AG09309 (cell line): ENCODE measurements at regions not wholly inside any gene's neighbourhood (a gene's known extent, or its start where the extent isn't known, plus 50 kb on each side); places are given as distances from the start of the nearest gene placed in this dataset.

Source experiments
- DNase-seq: peaks from one replicate; pipeline ENCODE4 v3.0.0-alpha.2; 2010; ENCODE audit warnings: low read depth
- H3K4me3 ChIP-seq: 2 replicates; pipeline ENCODE4 v1.5.1; 2011; ENCODE audit warnings: mild to moderate bottlenecking, low read depth, low read length, moderate library complexity; ENCODE audit not compliant: control insufficient read depth
- CTCF ChIP-seq: IDR thresholded peaks from 2 replicates; pipeline ENCODE4 v1.5.1; 2011; ENCODE audit warnings: mild to moderate bottlenecking, low read depth, low read length, inconsistent platforms; ENCODE audit not compliant: insufficient read depth, control insufficient read depth; ENCODE audit errors: missing control alignments

GRCh38 chr6:55019591-55019990 lies 154.7 kb upstream of the HCRTR2 start:
- no peak for TF ChIP-seq CTCF

GRCh38 chr6:55023230-55023629 lies 151.1 kb upstream of the HCRTR2 start:
- TF ChIP-seq CTCF = no peak
- DNase-seq = no peak
- H3K4me3 ChIP-seq = no peak overlapping the region

More at GRCh38 chr6:55019591-55019990, 154.7 kb upstream of the HCRTR2 start:
- no peak for DNase-seq
- no peak overlapping the region for H3K4me3 ChIP-seq

DNA sequence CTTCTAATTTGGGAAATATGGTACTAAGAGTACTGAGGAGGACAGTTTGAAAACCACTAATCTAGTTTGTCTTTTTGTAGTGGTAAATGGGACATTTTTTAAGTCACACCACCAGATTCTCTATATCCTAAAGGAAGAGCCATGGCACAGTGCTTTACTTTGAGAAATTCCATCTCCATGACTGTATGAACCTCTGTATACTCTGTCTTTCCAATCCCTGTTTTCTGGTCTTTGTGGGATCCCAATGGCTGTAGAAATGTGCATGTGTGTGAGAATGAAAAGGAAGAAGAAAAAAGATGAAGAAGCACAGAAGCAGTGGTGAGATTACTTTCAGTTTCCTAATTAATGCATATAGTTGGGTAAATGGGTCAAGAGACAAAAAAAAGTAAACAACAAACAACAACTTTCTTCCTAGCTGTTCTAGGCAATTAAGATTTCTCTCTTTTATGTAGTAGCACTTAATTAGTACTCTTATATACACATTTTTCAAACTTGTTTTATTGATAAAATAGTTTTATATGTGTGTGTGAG lies 141.2 kb upstream of the HCRTR2 start:
- TF ChIP-seq CTCF = no peak

DNA sequence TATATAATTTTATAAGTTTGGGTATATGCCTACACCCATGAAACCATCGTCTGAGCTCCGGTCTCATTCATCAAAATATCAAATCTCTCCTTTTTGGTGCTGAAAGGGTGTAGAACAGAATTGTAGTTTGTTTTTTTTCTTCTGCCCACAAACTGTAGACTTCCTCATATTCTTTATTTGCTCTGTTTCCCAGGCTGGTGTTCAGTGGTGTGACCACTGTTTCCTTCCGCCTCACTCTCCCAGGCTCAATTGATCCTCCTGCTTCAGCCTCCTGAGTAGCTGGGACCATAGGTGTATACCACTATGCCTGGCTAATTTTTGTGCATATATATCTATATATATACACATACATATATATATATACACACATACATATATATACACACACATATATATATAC lies 139.6 kb upstream of the HCRTR2 start:
- H3K4me3 ChIP-seq = no peak overlapping the region
- no peak for TF ChIP-seq CTCF
- DNase-seq = no peak

More for the DNA sequence above, 141.2 kb upstream of the HCRTR2 start:
- H3K4me3 ChIP-seq = no peak overlapping the region
- no peak for DNase-seq

- no peak for TF ChIP-seq CTCF
- no peak overlapping the region for H3K4me3 ChIP-seq
- DNase-seq = peak; percentile 80
These were observed 134.0 kb upstream of the HCRTR2 start for GRCh38 chr6:55040102-55040848.

GRCh38 chr6:55046869-55047422 lies 127.4 kb upstream of the HCRTR2 start:
- no peak overlapping the region for H3K4me3 ChIP-seq
- no peak for TF ChIP-seq CTCF
- DNase-seq = no peak
